HG03354 (cell line): ENCODE measurements at regions not wholly inside any gene's neighbourhood (a gene's known extent, or its start where the extent isn't known, plus 50 kb on each side); places are given as distances from the start of the nearest gene placed in this dataset.
"Not testable (repeated sequence)": the region's sequence is repeated elsewhere in the genome, so short reads cannot be mapped to it uniquely, and the experiment has no call there.

ENCODE experiments used
- ATAC-seq: cut with Tn5 transposase; IDR thresholded peaks from one replicate; pipeline ENCODE4 v1.9.1; 2021; ENCODE audit warnings: mild to moderate bottlenecking; ENCODE audit not compliant: unreplicated experiment, poor library complexity, severe bottlenecking

DNA sequence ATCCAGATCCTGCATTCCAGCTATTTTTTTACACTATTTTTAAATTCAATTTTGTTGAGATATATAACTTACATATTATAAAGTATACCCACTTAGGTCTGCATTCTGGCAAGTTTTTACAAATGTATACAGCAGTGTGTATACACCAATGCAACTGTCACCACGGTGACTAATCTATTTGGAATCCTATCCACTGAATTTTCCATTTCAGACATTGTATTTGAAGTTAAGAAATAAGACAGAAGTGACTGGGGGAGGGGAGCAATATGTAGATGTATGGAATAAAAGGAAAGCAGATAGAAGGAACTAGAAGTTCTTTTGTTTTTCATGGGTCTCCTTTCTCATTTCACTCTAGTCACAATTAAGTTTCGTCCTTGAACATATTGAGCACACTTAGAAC is 431.5 kb upstream of the CHRM3 start:
- no peak for ATAC-seq

DNA sequence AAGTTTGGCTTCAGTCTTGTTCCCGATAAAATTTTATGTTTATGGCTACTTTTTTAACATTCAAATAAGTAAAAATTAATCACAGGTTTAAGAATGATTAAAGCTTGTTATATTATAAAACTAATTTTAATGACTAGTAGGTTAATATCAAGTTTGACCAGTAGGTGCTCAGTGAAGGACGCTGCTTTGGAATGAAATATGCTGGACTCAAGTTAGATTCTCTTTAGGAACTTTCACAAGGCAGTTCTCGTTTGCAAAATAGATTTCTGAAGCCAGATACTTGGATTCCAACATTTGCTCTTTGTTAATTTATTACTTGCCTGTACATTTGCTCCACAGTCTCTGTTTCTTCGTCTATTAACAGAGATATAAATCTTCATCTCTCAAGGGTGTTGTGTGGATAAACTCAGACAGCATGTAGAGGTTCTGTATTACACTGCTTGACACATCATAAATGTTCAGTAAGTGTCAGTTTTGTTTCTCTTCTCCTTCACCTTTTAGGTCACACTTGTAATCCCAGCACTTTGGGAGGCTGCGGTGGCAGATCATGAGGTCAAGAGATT is 432.8 kb upstream of the CHRM3 start:
- ATAC-seq = no peak

DNA sequence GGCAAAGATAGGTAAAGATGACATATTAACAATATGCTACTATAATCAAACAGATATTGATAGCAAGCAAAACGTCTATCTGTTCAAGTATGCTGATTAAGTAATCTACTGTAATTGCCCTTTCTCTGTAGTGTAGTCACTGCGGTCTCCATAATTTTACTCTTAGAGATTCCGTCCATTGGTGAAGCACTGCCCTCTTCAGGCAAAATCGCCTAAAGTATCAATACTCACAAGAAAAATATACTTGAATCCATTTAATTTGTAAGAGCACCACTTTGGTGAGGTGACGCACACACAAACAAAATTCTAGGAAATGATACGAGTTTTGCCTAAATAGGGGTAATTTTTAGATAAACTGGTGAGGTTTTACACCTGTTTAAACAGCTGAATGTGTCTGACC is 434.6 kb upstream of the CHRM3 start:
- ATAC-seq = no peak

- no peak for ATAC-seq
Measured at GRCh38 chr1:238950784-238951183, 435.6 kb upstream of the CHRM3 start.

DNA sequence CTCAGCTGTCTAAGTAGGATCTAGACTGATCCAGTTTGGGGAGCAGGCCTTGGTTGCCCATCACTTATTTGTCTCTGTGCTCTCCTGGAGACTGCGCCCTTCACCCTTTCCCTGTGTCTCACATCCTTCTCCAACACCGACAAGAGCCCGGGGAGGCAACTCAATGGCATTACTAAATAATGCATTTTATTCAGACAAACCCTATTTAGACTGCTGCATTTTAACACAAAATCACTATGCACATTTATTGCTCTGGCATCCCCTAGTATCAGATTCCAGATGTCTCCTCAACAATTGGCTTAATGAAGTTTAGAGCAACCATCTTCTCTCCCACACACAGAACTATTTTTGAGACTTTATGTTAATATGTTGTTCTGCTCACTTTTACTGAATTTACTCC is 436.4 kb upstream of the CHRM3 start:
- no peak for ATAC-seq

DNA sequence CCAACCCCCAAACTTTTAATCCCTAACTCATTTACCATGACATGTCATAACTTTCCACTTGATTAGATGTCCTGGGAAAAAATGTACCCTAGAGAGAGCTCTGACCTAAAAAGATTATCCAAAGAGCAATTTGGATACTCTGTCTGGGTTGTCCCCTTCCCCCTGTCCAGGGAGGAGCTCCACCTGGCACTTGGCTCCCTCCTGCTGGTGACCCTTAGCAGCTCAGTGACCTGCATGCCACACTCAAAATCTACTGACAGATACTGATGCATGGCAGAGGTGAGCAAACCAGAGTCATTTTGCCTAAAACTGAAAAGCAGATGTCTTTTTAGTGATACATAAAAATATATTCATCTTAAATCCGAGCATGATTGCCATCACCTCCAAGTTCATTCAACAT is 442.3 kb upstream of the CHRM3 start:
- no peak for ATAC-seq

GRCh38 chr1:238927899-238928298 is 458.5 kb upstream of the CHRM3 start:
- ATAC-seq = no peak

GRCh38 chr1:238916828-238917227 is 469.5 kb upstream of the CHRM3 start:
- no peak for ATAC-seq

GRCh38 chr1:238914346-238914745 is 472.0 kb upstream of the CHRM3 start:
- no peak for ATAC-seq

- ATAC-seq = no peak
Measured at GRCh38 chr1:238913210-238913609, 473.2 kb upstream of the CHRM3 start.

GRCh38 chr1:238912148-238912547 is 474.2 kb upstream of the CHRM3 start:
- ATAC-seq = no peak

DNA sequence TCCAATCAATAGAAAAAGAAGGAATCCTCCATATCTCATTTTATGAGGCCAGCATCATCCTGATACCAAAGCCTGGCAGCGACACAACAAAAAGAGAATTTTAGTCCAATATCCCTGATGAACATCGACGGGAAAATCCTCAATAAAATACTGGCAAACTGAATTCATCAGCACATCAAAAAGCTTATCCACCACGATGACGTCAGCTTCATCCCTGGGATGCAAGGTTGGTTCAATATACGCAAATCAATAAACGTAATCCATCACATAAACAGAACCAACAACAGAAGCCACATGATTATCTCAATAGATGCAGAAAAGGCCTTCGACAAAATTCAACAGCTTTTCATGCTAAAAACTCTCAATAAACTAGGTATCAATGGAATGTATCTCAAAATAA is 483.6 kb upstream of the CHRM3 start:
- not testable (repeated sequence) for ATAC-seq

DNA sequence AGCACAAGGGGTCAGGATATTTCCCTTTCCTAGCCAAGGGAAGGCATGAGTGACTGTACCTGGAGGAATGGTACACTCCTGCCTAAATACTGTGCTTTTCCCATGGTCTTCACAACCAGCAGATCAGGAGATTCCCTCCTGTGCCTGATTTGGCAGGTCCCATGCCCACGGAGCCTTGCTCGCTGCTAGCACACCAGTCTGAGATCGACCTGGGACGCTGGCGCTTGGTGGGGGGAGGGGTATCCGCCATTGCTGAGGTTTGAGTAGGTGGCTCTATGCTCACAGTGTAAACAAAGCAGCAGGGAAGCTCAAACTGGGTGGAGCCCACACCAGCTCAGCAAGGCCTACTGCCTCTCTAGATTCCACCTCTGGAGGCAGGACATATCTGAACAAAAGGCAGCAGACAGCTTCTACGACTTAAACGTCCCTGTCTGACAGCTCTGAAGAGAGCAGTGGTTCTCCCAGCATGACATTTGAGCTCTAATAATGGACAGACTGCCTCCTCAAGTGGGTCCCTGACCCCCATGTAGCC is 486.0 kb upstream of the CHRM3 start:
- ATAC-seq = no peak

GRCh38 chr1:238898856-238899255 is 487.5 kb upstream of the CHRM3 start:
- ATAC-seq = no peak

- ATAC-seq = no peak
Measured at GRCh38 chr1:238895911-238896310, 490.5 kb upstream of the CHRM3 start.

- ATAC-seq = no peak
Measured at GRCh38 chr1:238892612-238893011, 493.8 kb upstream of the CHRM3 start.

GRCh38 chr1:238861342-238862066 is 524.9 kb upstream of the CHRM3 start:
- no peak for ATAC-seq

DNA sequence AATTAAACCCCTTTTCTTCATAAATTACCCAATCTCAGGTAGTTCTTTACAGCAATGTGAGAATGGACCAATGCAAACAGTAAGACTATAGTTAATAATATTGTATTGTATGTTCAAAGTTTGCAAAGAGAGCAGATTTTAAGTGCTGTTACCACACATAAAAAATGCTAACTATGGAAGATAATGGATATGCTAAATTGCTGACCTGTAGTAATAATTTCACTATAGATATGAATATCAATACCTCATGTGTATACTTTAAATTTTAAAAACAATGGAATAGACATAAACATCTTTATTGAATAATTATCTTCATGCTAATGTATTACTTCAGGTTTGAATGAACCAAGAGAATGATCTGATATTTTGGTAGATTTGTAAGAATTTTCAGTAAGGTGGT is 552.4 kb upstream of the CHRM3 start:
- ATAC-seq = no peak

DNA sequence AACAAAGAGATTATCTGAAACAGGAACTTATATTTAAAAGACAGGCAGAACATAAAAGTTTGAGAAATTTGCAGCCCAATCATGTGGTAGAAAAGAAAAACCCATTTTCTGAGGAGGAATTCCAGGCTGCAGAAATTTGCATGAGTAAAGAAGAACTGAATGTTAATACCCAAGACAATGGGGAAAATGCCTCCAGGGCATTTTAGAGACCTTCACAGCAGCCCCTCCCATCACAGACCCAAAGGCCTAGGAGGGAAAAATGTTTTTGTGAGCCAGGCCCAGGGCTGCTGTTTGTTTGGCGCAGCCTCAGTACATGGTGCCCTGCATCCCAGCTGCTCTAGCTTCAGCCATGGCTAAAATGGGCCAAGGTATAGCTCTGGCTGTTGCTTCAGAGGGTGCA is 554.3 kb upstream of the CHRM3 start:
- ATAC-seq = no peak

DNA sequence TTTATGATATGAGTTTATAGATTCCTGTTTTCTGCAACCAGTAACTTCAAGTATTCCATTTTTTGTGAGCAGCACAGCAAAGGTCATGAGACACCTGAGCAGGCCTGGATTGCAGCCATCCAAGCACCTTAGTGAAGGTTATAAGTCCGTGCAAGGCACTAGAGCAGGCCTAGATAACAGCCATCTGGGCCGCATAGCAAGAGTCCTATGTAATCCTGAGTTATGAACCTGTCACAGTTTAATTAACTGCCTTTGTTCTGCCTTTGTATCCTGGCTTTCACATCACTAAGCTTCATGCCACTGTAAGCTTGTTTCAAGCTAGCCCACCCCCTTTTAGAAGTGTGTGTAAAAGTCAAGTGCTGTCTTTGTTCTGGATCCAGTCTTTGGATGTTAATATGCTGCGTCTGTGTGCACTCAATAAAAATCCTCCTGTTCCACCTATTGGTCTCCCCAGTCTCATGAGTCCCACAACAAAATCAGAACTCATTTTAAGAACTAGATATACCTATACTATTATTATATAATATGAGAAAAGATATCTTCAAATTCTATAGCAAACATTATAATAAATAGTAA is 556.2 kb upstream of the CHRM3 start:
- ATAC-seq = no peak

GRCh38 chr1:238826891-238827290 is 559.5 kb upstream of the CHRM3 start:
- ATAC-seq = no peak
